Gastrocnemius medialis (tissue), 4 donors: ENCODE measurements at regions not wholly inside any gene's neighbourhood (a gene's known extent, or its start where the extent isn't known, plus 50 kb on each side); places are given as distances from the start of the nearest gene placed in this dataset.

Experiments used
- ATAC-seq, 2 donors: fragments of 150-250 bp; one replicate each; pipeline ENCODE4 v1.9.1; 2016
- DNase-seq, 2 donors: peaks; one replicate each; pipeline ENCODE4 v3.0.0-alpha.2; 2019
- H3K27ac ChIP-seq, 4 donors: fragments of 200-600 bp; sonication (generic); 1 replicate in 1 of 4; 2 replicates in 3 of 4; pipeline ENCODE4 v1.5.1; 2016 to 2018; ENCODE audit warnings: mild to moderate bottlenecking in 2 of 4, moderate library complexity in 1 of 4
- H3K27me3 ChIP-seq, 3 donors: fragments of 200-600 bp; sonication (generic) in 2 of 3; 1 replicate in 1 of 3; 2 replicates in 2 of 3; pipeline versions ENCODE4 v1.5.1 to v1.6.0; 2016 to 2019; ENCODE audit warnings: mild to moderate bottlenecking in 1 of 3, moderate library complexity in 1 of 3
- H3K36me3 ChIP-seq, 2 donors: fragments of 200-600 bp; sonication (generic) in 1 of 2; one replicate each; pipeline ENCODE4 v1.5.1; 2017 to 2018
- H3K4me1 ChIP-seq, 2 donors: fragments of 200-600 bp; sonication (generic) in 1 of 2; one replicate each; pipeline ENCODE4 v1.5.1; 2016 to 2017; ENCODE audit warnings: mild to moderate bottlenecking in 2 of 2
- H3K4me3 ChIP-seq, 4 donors: fragments of 200-600 bp; sonication (generic) in 3 of 4; 1 replicate in 1 of 4; 2 replicates in 3 of 4; pipeline ENCODE4 v1.5.1; 2016 to 2019; ENCODE audit warnings: mild to moderate bottlenecking in 2 of 4
- H3K9me3 ChIP-seq, 3 donors: fragments of 200-600 bp; sonication (generic) in 2 of 3; 1 replicate in 1 of 3; 2 replicates in 2 of 3; pipeline ENCODE4 v1.5.1; 2016 to 2019
- CTCF ChIP-seq, 5 experiments: fragments of 450-650 bp in 3 of 5; fragments of 200-600 bp in 2 of 5; sonication (generic) in 2 of 5; IDR thresholded peaks in 4 of 5; conservative IDR thresholded peaks in 1 of 5; 1 replicate in 4 of 5; 2 replicates in 1 of 5; pipeline ENCODE4 v1.5.1; 2016 to 2019; ENCODE audit warnings: antibody characterized with exemption in 5 of 5, mild to moderate bottlenecking in 3 of 5, moderate library complexity in 3 of 5
- POLR2A ChIP-seq, 2 donors: fragments of 450-650 bp; IDR thresholded peaks; one replicate each; pipeline ENCODE4 v1.6.1; 2017; ENCODE audit warnings: antibody characterized with exemption in 2 of 2, mild to moderate bottlenecking in 2 of 2, moderate library complexity in 2 of 2
- in situ Hi-C, 4 donors: fragments of 200-750 bp; cut with MboI; loops; one replicate each; pipeline versions ENCODE4 v1.15.0 to v1.8.0; 2017; ENCODE audit warnings: low sequenced_read_pairs in 4 of 4
- intact Hi-C: fragments of 100-400 bp; cut with DNase I; formaldehyde crosslinking; loops from one replicate; pipeline ENCODE4 v1.15.1; 2023; ENCODE audit warnings: low total_unique reads

GRCh38 chr9:107592424-107592823, 102.9 kb upstream of the KLF4 start:
- H3K27ac ChIP-seq: no peak overlapping the region
- no peaks in the 10 kb centered on the region for H3K4me1 ChIP-seq
- H3K27me3 ChIP-seq: no peaks in the 10 kb centered on the region
- DNase-seq: no peak
- TF ChIP-seq POLR2A (IDR thresholded peaks at IDR 0.05) (no peak), CTCF (IDR thresholded peaks at IDR 0.05 in 4 of 5, conservative IDR thresholded peaks at IDR 0.05 in 1 of 5) (no peak)
- intact Hi-C loops (no loop called here), in situ Hi-C loops (no loop called here)
- H3K4me3 ChIP-seq: no peak overlapping the region
- H3K9me3 ChIP-seq: no peaks in the 10 kb centered on the region
- no peaks in the 10 kb centered on the region for H3K36me3 ChIP-seq
- no peak for ATAC-seq

- H3K27me3 ChIP-seq: no peaks in the 10 kb centered on the region
- no peak for DNase-seq
- no peak for TF ChIP-seq CTCF (IDR thresholded peaks at IDR 0.05 in 4 of 5, conservative IDR thresholded peaks at IDR 0.05 in 1 of 5)
- TF ChIP-seq POLR2A (IDR thresholded peaks at IDR 0.05): no peak
- intact Hi-C loops (no loop called here), in situ Hi-C loops (no loop called here)
- H3K36me3 ChIP-seq: no peaks in the 10 kb centered on the region
- no peak for ATAC-seq
- no peaks in the 10 kb centered on the region for H3K9me3 ChIP-seq
- H3K4me1 ChIP-seq: no peaks in the 10 kb centered on the region
- H3K4me3 ChIP-seq: no peak overlapping the region
- H3K27ac ChIP-seq: no peak overlapping the region
Measured at GRCh38 chr9:107591781-107592180, 102.2 kb upstream of the KLF4 start.

- no peak for TF ChIP-seq POLR2A (IDR thresholded peaks at IDR 0.05)
- no peak for TF ChIP-seq CTCF (IDR thresholded peaks at IDR 0.05 in 4 of 5, conservative IDR thresholded peaks at IDR 0.05 in 1 of 5)
- no peak for DNase-seq
- intact Hi-C loops (no loop called here), in situ Hi-C loops (no loop called here)
- H3K36me3 ChIP-seq: no peaks in the 10 kb centered on the region
- H3K4me3 ChIP-seq: no peak overlapping the region
- H3K27me3 ChIP-seq: no peaks in the 10 kb centered on the region
- no peak for ATAC-seq
- H3K4me1 ChIP-seq: no peaks in the 10 kb centered on the region
- H3K27ac ChIP-seq: peak overlapping the region in 3 of 4 donors; percentile 68 to 69 (median 69)
- no peaks in the 10 kb centered on the region for H3K9me3 ChIP-seq
Measured at GRCh38 chr9:107588393-107588792, 98.8 kb upstream of the KLF4 start.

GRCh38 chr9:107587191-107587963, 97.8 kb upstream of the KLF4 start:
- intact Hi-C loops: no loop called here

More at GRCh38 chr9:107587191-107587963, 97.8 kb upstream of the KLF4 start:
- H3K36me3 ChIP-seq: no peaks in the 10 kb centered on the region
- H3K27me3 ChIP-seq: no peaks in the 10 kb centered on the region
- ATAC-seq: peak; percentile 53 to 59
- DNase-seq: no peak
- H3K4me1 ChIP-seq: no peaks in the 10 kb centered on the region
- H3K4me3 ChIP-seq: peak overlapping the region in 1 of 4 donors; percentile 13
- peak overlapping the region; percentile 61 to 69 (median 68) for H3K27ac ChIP-seq
- TF ChIP-seq POLR2A (IDR thresholded peaks at IDR 0.05): no peak
- TF ChIP-seq CTCF (IDR thresholded peaks at IDR 0.05 in 4 of 5, conservative IDR thresholded peaks at IDR 0.05 in 1 of 5): no peak
- in situ Hi-C loops: no loop called here
- H3K9me3 ChIP-seq: no peaks in the 10 kb centered on the region
